Fibroblast of gingiva (primary cell): ENCODE measurements at regions not wholly inside any gene's neighbourhood (a gene's known extent, or its start where the extent isn't known, plus 50 kb on each side); places are given as distances from the start of the nearest gene placed in this dataset.
A peak's percentile ranks its signal among the peaks of the same experiment; 100 is the strongest.

Source experiments
- DNase-seq: peaks from one replicate; pipeline ENCODE4 v3.0.0-alpha.2; 2011; ENCODE audit warnings: low read depth

DNA sequence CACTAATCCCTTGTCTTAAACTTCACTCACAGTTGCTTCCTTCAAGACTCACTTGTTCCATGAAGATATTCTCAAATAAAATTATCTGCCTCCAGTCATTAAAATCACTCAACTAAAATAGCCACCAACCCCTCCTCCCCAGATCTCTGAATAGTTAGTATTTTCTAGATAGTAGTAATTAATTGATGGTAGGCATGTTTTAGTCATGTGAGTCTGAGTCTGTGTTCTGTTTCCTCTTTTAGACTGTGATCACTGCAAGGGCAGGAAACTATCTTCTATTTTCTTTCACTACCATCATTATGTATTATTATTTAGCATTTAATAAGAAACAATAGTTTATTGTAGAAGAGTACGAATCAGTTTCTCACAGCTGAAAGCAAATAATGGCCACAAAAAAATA, 1080.5 kb downstream of the IGSF11 start:
- DNase-seq = no peak

DNA sequence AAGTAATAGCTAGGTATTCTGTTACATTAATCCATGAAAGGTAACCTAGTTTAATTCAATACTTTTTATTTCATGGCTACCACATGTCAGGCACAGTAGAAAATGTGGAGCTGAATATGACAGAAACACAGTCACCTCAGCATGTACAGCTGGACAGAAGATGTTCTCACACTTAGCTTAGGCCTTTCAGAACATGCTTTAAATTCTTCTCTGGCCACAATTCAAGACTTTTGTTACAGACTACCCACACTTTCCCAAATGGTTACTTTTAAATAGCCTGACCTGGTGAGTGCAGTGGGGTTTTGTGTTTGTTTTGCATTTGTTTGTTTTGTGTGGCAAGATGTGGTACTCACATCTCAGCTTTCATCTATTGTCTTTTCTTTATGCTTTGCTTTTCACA, 1079.5 kb downstream of the IGSF11 start:
- DNase-seq = peak; percentile 23

DNA sequence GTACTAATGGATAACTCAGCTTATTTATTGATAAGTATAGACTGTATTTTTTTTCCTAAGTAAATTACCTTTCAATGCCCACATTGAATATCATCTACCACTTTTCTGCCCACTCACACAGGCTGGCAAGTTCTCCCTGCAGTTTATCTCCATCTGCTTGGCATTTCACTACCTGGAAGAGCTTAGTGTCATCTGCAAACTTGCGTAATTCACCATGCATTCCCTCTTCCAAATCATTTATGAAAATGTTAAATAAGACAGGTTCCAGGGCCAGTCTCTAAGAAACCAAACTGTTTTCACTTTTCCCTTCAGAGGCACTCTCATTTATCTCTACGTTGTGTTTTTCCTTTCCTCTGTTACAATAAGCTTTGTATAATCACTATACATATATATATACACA, 1076.6 kb downstream of the IGSF11 start:
- no peak for DNase-seq

DNA sequence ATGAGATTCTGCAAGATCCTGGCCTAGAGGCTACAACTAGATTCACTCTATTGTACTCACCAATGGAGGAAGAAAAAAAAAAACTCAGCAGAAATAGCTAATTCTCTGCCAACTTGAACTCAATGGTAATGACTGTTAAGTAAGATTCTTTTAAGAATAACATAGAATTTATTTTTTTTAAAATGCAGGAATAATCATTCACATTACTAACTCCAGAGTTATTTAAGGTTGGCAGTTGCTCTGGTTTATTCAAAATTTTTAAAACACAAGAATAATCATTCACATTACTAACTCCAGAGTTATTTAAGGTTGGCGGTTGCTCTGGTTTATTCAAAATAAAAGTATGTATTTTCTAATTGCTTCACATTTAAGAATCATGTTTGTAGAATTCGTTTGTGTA, 1071.9 kb downstream of the IGSF11 start:
- DNase-seq = peak; percentile 59

DNA sequence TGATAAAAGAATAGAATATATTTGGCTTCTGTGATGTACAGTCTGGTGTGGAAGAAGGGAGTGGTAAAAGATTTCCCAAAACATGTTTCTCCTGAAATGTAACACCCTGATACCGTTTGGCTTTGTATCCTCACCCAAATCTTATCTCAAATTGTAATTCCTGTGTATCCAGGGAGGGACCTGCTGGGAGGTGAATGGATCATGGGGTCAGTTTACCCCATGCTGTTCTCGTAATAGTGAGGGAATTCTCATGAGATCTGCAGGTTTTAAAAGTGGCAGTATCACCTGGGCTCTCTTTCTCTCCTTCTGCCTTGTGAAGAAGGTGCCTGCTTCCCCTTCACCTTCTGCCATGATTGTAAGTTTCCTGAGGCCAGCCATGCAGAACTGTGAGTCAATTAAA, 1070.8 kb downstream of the IGSF11 start:
- no peak for DNase-seq

DNA sequence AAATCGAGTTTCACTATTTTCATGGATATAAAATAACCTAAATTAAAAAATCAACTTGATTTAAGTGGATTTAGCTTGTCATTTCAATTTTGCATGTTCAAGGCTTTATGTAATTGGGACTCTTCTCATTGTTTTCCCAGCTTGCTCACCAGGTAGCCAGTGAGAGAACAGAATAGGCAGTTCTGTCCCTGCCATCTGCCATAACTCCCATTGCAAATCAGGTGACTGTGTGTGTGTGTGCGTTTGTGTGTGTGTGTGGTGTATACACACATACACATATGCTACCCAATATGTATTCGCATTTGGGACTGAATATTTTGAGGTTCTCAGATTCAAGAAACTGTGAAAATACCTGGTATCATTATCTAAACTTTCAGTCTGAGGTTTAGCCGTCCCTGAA, 1069.8 kb downstream of the IGSF11 start:
- no peak for DNase-seq

DNA sequence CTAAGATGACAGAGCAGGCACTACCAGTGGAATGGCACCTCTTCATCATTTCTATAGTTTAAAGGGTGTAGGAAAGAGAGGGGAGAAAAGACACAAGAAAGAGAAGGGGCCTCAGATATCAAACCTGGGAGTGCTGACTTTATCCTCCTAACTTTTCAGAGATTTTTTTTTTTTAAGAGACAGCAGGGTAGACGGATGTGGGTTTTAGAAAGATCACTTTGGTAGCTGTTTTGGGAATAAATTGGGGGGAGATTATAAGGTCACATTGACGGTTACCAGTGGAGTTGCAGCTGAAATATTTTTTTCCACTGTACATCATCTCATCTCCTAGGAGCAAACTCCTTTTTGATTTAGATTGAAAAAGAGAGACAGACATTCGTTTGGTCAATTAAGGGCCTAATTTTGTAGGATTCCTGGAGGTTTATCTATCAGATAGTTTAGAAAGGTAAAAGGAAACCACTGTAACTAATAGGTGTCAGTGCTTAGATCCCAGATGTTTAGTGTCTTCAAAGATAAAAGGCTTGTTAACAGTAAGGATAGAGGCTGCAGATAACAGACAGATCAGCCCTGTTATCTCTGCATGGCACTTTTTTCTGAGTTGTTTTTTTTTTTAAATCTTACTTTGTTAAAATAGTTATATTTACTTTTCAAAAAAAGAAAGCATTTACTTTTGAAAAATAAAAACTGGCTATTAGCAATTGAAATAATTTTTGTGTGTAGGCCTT, 1057.0 kb downstream of the IGSF11 start:
- no peak for DNase-seq

DNA sequence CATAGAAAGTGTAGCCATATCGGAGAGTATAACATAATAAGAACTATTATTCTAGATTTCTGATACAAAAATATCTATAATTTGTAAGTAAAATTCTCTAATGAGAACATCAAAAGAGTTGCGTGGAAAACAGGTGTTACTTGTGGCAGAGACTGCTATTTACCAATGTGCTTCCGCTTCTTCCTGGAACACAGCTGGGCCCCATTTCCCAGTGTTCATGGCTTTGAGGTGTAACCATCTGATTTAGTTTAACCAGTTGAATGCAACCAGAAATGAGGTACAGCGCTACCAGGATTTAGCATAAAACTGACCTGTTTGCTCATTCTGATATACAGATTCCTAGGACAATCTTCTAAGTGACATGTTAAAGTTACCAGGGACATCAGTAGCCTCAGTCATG, 1055.2 kb downstream of the IGSF11 start:
- DNase-seq = no peak

DNA sequence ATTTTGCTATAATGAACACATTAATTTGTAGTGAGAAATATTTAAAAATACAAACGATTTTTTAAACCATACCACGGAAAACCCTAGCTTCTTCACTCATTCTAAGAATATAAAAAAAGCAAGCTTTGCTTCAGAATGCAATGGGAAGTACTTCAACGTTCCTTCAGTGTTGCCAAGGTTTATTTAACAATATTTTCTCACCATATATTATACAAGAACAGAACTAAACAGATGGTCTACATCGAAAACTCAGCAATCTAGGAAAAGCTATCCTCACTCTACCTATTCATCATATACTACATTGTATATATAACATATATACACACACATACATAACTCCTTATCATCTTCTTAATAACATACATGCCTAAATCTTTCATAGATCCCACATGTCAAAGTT, 1047.4 kb downstream of the IGSF11 start:
- DNase-seq = no peak

DNA sequence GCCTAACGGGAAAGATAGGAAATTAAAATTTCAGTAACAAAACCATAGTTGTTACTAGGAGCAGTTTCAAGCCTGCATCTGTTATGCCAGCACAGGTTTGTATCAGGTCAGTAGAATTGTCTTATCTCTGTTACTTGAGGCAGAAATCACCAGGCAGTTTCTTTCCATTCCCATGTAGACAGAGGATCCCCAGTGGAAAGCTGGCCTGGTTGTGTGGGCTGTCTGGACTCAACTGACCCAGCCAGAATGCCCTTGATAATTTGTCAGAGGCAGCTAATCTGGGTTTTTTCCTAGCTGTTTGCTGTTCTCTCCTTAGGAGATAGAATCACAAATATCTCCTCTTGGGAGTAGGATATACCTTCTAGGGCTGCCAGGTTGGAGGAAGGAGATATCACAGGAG, 1044.7 kb downstream of the IGSF11 start:
- DNase-seq = no peak

DNA sequence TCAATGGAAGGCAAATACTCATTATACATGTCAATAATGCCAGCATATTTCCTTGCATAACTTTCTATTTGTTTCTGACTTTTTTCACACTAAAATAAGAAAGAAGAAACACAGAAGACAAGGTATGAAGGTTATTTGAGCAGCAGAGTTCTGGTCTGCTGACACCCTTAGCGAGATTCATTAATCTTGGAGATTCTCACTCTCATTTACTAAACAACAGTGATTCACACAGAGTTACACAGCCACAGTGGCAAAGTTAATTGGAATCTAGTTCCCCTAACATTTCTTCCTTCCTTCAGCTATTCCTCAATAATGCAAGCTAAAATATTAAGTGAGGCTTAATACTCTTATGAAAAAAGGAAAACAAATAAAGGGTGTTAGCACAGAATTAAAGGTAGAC, 1044.0 kb downstream of the IGSF11 start:
- DNase-seq = no peak

DNA sequence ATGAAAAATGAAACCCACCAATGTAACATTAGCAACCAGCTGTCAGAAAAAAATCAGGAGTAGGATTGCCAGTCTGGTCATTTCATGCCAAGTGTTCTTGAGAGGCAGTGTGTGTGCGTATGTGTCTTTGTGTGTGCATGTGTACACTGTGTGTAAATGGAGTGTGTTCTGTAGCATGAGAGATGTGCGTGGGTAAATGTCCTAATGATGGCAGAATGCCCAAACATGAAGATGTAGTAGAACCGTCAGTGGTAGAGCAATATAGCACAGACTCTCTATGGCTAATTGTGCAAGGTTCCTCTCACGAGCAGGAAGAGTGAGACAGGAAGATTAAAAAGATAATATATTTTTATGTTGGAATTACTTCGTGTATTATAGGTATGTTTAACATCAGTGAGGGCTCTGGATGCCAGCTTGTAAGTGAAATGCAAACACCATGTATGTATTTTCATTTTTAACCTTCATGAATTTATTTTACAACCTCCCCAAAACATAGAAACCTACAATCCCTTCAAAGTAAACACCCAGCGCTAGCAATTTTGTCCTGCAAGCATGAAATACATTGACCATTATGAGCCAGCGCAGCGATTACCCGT, 1038.7 kb downstream of the IGSF11 start:
- no peak for DNase-seq

DNA sequence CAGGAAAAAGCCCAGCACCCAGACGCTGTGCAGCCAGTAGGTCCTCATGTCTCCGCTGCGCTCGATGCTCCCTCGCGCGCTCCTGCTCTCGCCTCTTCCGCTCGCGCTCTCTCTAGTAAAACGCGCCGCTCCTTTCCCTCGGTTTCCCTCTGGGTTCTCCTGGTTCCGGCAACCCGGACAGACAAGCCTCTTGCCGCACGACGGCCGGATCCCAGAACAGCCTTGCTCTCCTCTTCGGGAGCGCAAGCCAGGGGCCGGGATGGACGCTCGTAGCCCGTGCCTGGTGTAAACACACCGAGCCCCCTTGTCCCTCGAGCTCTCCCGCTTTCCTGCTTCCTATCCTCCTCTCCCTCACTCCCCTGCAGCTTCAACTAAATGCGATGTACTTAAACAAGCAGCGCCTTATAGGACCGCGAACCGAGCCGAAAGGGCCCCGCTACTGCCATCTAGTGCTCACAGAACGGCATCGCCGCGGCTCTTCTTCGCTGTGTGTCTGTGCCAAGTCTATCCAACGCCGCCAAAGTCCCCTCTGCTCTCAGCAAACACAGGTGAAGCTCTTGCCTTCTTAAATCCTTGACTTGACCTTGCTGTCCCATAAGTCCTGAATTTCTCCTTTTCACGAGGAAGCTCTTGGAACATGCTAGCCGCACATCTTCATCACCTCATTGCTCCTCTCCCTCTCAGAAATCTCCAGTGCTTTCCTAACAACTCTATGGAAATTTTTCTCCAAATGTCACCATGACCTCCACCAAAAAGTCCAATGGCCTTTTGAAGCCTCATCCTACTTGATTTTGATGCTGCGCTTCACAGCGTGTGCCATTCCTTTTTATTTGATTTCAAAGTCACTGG, 1037.2 kb downstream of the IGSF11 start:
- peak; percentile 73 for DNase-seq

DNA sequence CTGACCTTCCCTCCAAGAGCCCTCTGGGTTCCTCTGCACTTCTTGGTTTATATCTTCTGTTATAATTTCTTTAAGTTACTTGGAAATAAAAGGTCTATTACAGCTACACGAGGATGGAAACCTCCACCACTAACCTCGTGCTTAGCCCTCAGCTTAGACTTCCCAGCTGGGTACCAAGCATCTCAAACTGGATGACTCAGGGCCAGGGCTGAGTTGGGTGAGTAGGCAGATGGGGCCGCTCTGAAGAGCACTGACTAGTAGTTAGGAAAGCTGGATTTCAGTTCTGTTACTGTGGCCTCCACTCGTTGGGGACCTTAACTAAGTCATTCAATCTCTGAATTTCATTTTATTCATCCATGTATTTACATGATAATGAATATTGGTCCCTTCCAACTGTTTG, 1036.6 kb downstream of the IGSF11 start:
- DNase-seq = no peak

DNA sequence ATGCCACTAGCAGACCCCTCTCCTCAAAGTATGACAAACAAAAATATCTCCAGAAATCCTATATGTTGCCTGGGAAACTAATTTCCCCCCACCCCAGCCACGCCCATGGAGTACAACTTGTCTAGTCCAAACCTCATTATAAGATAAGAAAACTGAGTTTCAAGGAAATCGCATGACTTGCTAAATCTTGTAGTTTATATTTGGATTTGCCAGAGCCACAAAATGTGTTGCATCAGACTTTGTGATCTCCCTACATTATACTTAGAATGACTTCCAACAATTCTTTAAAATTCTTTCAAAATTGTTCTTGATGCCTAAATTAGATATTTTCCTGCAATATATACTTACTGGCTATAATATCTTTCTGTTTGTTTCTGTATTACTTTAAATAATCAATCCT, 1034.4 kb downstream of the IGSF11 start:
- DNase-seq = no peak

DNA sequence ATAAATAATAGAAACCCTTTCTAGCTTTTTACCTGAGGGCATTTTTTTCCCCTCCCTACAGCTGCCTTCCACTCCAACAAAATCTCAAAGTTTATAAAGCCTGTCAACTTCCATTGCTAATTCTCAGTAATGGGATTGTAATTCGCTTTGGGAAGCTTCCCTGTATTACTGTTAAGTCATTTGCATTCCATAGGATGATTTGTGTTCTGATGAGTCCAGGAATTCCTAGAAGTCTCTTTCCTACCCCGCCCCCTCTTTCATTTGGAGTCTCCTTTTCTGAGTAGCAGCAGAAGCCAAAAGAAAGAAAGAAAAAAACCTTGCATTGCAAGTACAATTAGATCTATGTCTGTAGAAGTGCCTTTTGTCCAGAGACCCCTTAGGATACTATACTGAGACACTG, 1033.3 kb downstream of the IGSF11 start:
- DNase-seq = no peak

DNA sequence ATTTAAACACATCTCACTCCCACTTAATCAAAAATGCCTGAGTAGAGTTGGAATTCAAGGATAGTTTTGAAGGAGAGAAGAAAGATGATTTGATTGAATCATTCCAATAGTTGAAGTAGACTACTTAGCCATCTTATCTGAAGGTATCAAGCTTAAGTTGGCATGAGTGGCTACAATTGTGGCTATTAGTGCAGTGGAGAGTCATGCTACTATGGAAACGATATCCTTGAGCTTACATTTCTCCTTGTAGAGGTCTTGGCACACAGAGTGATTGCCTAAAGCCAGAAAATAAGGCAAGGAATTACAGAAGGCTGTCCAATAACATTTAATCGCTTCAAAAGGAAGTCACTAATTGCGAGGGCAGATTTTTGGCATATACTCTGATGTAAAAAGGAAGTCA, 1022.7 kb downstream of the IGSF11 start:
- no peak for DNase-seq

DNA sequence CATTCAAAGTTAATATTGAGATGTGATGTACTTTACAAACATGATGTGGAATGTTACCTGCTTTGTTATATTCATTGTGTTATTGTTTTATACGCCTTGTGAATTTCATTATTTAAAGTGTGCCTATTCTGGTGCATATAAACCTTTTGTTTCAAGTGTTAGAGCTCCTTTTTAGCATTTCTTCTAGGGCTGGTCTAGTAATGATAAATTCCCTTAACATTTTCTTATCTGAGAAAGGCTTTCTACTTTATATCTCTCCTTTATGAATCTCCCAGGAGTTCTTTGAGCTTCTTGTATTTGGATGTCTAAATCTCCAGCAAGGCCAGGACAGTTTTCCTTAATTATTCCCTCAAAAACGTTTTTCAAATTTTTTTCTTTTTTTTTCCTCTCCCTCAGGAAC, 1005.6 kb downstream of the IGSF11 start:
- DNase-seq = no peak

DNA sequence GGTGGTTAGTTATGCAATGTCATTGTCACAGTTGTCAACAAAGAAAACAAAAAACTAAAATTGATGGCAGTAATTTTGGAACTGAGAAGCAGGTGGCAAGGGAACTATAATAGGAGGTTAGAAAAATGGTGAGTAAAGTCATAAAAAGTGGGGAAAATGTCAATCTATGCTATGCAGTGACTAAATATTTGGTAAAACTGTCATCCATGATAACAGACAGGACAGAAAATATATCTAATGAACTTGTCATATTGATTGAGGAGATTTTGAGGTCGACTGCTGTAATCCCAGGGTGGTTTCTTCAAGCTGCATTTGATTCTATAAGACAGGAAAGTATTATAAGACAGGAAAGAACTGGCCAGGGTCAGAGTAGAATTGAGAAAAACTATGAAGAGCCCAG, 998.4 kb downstream of the IGSF11 start:
- no peak for DNase-seq

DNA sequence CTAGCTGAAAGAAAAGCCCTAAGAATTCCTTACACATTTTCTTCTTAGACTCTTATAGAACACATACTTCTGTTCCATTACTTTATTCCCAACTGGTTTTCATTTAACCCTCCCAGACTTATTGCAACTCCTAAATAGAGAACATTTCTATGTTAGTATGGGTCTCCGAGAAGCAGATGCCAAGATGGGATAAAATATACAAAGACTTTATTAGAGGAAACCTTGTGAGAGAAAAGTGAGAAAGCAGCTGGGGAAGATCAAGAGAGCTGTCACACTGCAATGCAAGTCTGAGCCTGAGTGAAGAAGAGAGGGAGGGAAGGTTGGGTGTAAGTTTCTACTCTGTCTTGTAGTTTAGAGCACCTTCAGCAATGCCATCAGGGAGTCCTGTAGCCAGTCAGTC, 979.3 kb downstream of the IGSF11 start:
- peak; percentile 64 for DNase-seq

DNA sequence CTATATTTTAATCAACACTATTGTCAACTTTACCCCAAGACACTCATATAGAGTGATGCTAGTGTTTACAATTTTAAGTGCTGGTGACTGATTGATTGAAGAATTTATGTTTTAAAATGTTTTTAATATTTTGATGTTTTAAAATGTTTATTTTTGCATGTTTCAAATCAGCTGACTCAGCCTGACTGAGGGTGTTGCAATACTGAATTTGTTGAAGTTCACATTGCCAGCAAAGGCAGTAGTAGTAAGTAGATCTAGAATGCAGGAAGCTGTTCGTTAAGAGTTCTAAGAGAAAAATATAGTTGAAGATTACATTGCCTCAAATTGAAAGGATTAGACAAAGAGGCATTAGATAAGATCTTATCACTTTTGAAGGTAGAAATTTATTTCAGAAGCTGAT, 977.6 kb downstream of the IGSF11 start:
- peak; percentile 54 for DNase-seq

DNA sequence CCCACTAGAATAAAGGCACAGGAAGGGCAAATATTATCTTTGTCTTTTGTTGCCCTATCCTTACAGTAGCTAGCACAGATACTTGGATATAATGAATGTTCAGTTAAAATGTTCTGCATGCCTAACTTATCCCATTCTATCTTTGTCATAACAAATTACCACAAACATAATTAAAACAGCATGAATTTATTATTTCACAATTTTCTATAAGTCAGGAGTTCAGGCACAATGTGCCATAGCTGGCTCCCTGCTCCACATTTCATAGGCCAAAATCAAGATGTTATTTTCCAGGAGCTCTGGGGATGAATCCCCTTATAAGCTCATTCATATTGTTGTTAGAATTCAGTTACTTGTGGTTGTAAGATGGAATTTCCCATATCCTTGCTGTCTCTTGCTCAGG, 975.5 kb downstream of the IGSF11 start:
- DNase-seq = peak; percentile 42

DNA sequence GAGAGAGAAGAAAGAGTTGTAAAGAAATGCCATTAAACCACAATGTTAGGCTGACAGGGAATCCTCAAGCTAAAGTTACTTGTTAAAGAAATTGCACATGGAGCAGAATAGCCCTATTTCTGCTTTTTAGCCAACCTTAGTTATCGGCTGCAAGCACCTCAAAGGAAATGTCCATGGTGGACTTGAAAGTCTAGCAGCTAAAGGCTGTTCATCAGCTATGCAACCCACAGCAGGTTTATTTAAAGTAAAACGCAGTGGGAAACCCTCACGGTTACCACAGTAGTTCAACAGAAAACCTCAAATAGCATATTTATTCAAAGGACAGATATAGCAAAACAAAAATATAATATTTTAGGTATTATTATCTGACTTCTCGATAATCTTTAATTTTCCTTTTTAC, 967.2 kb downstream of the IGSF11 start:
- no peak for DNase-seq
